Breast epithelium (tissue), 3 donors: ENCODE measurements at regions not wholly inside any gene's neighbourhood (a gene's known extent, or its start where the extent isn't known, plus 50 kb on each side); places are given as distances from the start of the nearest gene placed in this dataset.
"Not testable (repeated sequence)": the region's sequence is repeated elsewhere in the genome, so short reads cannot be mapped to it uniquely, and the experiment has no call there.

ENCODE experiments used
- CTCF ChIP-seq, 3 donors: fragments of 450-650 bp; IDR thresholded peaks; one replicate each; pipeline ENCODE4 v1.5.1; 2016 to 2017; ENCODE audit warnings: antibody characterized with exemption in 3 of 3, mild to moderate bottlenecking in 3 of 3, moderate library complexity in 3 of 3
- POLR2A ChIP-seq: fragments of 450-650 bp; IDR thresholded peaks from one replicate; pipeline ENCODE4 v1.6.1; 2016; ENCODE audit warnings: antibody characterized with exemption, mild to moderate bottlenecking, moderate library complexity

- TF ChIP-seq CTCF (IDR thresholded peaks at IDR 0.05); POLR2A: not testable (repeated sequence)
Observed at GRCh38 chr14:48267926-48268325, 592.5 kb upstream of the MDGA2 start.
